OCI-LY1 (cell line): ENCODE measurements at regions not wholly inside any gene's neighbourhood (a gene's known extent, or its start where the extent isn't known, plus 50 kb on each side); places are given as distances from the start of the nearest gene placed in this dataset.

Experiments
- H2AFZ ChIP-seq: fragments of 200-600 bp; sonication (generic), shearing (Covaris generic); 2 replicates; pipeline ENCODE4 v1.6.0; 2014; ENCODE audit warnings: antibody characterized with exemption, mild to moderate bottlenecking, low read length
- H3F3A ChIP-seq: fragments of 200-600 bp; sonication (generic), shearing (Covaris generic); 2 replicates; pipeline ENCODE4 v1.6.0; 2014; ENCODE audit warnings: mild to moderate bottlenecking, antibody characterized with exemption, low read length, moderate library complexity; ENCODE audit not compliant: insufficient read depth
- H3K27ac ChIP-seq: fragments of 200-600 bp; sonication (generic); 2 replicates; pipeline ENCODE4 v1.5.1; 2014; ENCODE audit warnings: low read length, mixed run types, mild to moderate bottlenecking, low read depth; ENCODE audit not compliant: poor library complexity, severe bottlenecking
- H3K27me3 ChIP-seq: fragments of 200-600 bp; sonication (generic); 2 replicates; pipeline ENCODE4 v1.6.0; 2014; ENCODE audit warnings: antibody characterized with exemption, mild to moderate bottlenecking, low read length, moderate library complexity; ENCODE audit not compliant: insufficient read depth
- H3K36me3 ChIP-seq: fragments of 200-600 bp; sonication (generic); 2 replicates; pipeline ENCODE4 v1.6.1; 2014; ENCODE audit warnings: mild to moderate bottlenecking, antibody characterized with exemption, low read length, moderate library complexity, mixed read lengths; ENCODE audit not compliant: insufficient read depth
- H3K4me1 ChIP-seq: fragments of 200-600 bp; sonication (generic); 2 replicates; pipeline ENCODE4 v1.5.1; 2014; ENCODE audit warnings: mild to moderate bottlenecking, low read length, moderate library complexity; ENCODE audit not compliant: insufficient read depth, severe bottlenecking
- H3K4me2 ChIP-seq: fragments of 200-600 bp; sonication (generic), shearing (Covaris generic); 2 replicates; pipeline ENCODE4 v1.6.1; 2014; ENCODE audit warnings: low read length
- H3K4me3 ChIP-seq: fragments of 200-600 bp; sonication (generic); 2 replicates; pipeline ENCODE4 v1.5.1; 2014; ENCODE audit warnings: low read length, low read depth, mild to moderate bottlenecking, mixed read lengths; ENCODE audit not compliant: poor library complexity, severe bottlenecking
- H3K79me2 ChIP-seq: fragments of 200-600 bp; shearing (Covaris generic); 2 replicates; pipeline ENCODE4 v1.6.1; 2016; ENCODE audit warnings: mixed run types, low read length, mixed read lengths; ENCODE audit not compliant: insufficient read depth
- H3K9ac ChIP-seq: fragments of 200-600 bp; sonication (generic), shearing (Covaris generic); 2 replicates; pipeline ENCODE4 v1.6.1; 2014; ENCODE audit warnings: mild to moderate bottlenecking, low read length, mixed read lengths
- H3K9me2 ChIP-seq: fragments of 200-600 bp; sonication (generic), shearing (Covaris generic); 2 replicates; pipeline ENCODE4 v1.6.1; 2014; ENCODE audit warnings: low read depth, mild to moderate bottlenecking, low read length, mixed read lengths
- H3K9me3 ChIP-seq: fragments of 200-600 bp; shearing (Covaris generic); 2 replicates; pipeline ENCODE4 v1.6.1; 2014; ENCODE audit warnings: low read length, mixed read lengths
- H4K20me1 ChIP-seq: fragments of 200-600 bp; sonication (generic), shearing (Covaris generic); 2 replicates; pipeline ENCODE4 v1.6.0; 2016; ENCODE audit warnings: mild to moderate bottlenecking, low read length; ENCODE audit not compliant: insufficient read depth
- EZH2 ChIP-seq: fragments of 200-600 bp; sonication (generic), shearing (Covaris generic); IDR thresholded peaks from 2 replicates; pipeline ENCODE4 v1.8.0; 2017; ENCODE audit warnings: borderline replicate concordance, mixed run types, mild to moderate bottlenecking, antibody characterized with exemption, low read length, moderate library complexity, mixed read lengths
- TF ChIP-seq, protein P1 (sequence below): fragments of 200-600 bp; sonication (generic), shearing (Covaris generic); IDR thresholded peaks from 2 replicates; pipeline ENCODE4 v1.5.1; 2017; ENCODE audit warnings: mild to moderate bottlenecking, antibody characterized with exemption, low read length, moderate library complexity, mixed read lengths

GRCh38 chr14:25557466-25557865, 507.5 kb upstream of the STXBP6 start:
- Histone ChIP-seq H3K4me3 (no peak overlapping the region), H3K4me2 (no peak overlapping the region)
- no peak for TF ChIP-seq EZH2
- TF ChIP-seq, protein P1, sequence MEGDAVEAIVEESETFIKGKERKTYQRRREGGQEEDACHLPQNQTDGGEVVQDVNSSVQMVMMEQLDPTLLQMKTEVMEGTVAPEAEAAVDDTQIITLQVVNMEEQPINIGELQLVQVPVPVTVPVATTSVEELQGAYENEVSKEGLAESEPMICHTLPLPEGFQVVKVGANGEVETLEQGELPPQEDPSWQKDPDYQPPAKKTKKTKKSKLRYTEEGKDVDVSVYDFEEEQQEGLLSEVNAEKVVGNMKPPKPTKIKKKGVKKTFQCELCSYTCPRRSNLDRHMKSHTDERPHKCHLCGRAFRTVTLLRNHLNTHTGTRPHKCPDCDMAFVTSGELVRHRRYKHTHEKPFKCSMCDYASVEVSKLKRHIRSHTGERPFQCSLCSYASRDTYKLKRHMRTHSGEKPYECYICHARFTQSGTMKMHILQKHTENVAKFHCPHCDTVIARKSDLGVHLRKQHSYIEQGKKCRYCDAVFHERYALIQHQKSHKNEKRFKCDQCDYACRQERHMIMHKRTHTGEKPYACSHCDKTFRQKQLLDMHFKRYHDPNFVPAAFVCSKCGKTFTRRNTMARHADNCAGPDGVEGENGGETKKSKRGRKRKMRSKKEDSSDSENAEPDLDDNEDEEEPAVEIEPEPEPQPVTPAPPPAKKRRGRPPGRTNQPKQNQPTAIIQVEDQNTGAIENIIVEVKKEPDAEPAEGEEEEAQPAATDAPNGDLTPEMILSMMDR = no peak

GRCh38 chr14:25552826-25553225, 502.9 kb upstream of the STXBP6 start:
- no peaks in the 10 kb centered on the region for H3K4me1 ChIP-seq

More at GRCh38 chr14:25557466-25557865, 507.5 kb upstream of the STXBP6 start:
- Histone ChIP-seq H3F3A (no peaks in the 10 kb centered on the region), H2AFZ (no peak overlapping the region), H3K4me1 (no peaks in the 10 kb centered on the region), H3K9me2 (no peaks in the 10 kb centered on the region), H4K20me1 (no peaks in the 10 kb centered on the region), H3K9ac (no peak overlapping the region), H3K27ac (no peak overlapping the region), H3K79me2 (no peaks in the 10 kb centered on the region), H3K27me3 (no peaks in the 10 kb centered on the region), H3K9me3 (no peaks in the 10 kb centered on the region), H3K36me3 (no peaks in the 10 kb centered on the region)

GRCh38 chr14:25551674-25552073, 501.7 kb upstream of the STXBP6 start:
- no peaks in the 10 kb centered on the region for H3K79me2 ChIP-seq
- no peaks in the 10 kb centered on the region for H3F3A ChIP-seq
- no peak overlapping the region for H3K27ac ChIP-seq
- no peak overlapping the region for H3K9ac ChIP-seq
- H2AFZ ChIP-seq = no peak overlapping the region
- H3K4me1 ChIP-seq = no peaks in the 10 kb centered on the region
- no peak overlapping the region for H3K4me3 ChIP-seq
- no peaks in the 10 kb centered on the region for H4K20me1 ChIP-seq
- H3K9me2 ChIP-seq = no peaks in the 10 kb centered on the region
- no peaks in the 10 kb centered on the region for H3K27me3 ChIP-seq
- H3K4me2 ChIP-seq = no peak overlapping the region
- no peaks in the 10 kb centered on the region for H3K36me3 ChIP-seq
- TF ChIP-seq, protein P1 = no peak
- TF ChIP-seq EZH2 = no peak
- H3K9me3 ChIP-seq = no peaks in the 10 kb centered on the region

More at GRCh38 chr14:25552826-25553225, 502.9 kb upstream of the STXBP6 start:
- no peaks in the 10 kb centered on the region for H4K20me1 ChIP-seq
- H3K27me3 ChIP-seq = no peaks in the 10 kb centered on the region
- TF ChIP-seq, protein P1 = no peak
- no peak for TF ChIP-seq EZH2
- H3K9me3 ChIP-seq = no peaks in the 10 kb centered on the region
- H3K79me2 ChIP-seq = no peaks in the 10 kb centered on the region
- no peak overlapping the region for H3K4me3 ChIP-seq
- no peak overlapping the region for H2AFZ ChIP-seq
- no peak overlapping the region for H3K9ac ChIP-seq
- no peaks in the 10 kb centered on the region for H3K36me3 ChIP-seq
- no peaks in the 10 kb centered on the region for H3K9me2 ChIP-seq
- no peak overlapping the region for H3K4me2 ChIP-seq
- no peaks in the 10 kb centered on the region for H3F3A ChIP-seq
- no peak overlapping the region for H3K27ac ChIP-seq
